ENCODE measurements at regions not wholly inside any gene's neighbourhood (a gene's known extent, or its start where the extent isn't known, plus 50 kb on each side); places are given as distances from the start of the nearest gene placed in this dataset.

GRCh38 chr15:97456521-97457202 is 503.8 kb upstream of the ARRDC4 start:
- no peak for DNase-seq

- DNase-seq = no peak
Measured at GRCh38 chr15:97457203-97457847, 503.2 kb upstream of the ARRDC4 start.

DNA sequence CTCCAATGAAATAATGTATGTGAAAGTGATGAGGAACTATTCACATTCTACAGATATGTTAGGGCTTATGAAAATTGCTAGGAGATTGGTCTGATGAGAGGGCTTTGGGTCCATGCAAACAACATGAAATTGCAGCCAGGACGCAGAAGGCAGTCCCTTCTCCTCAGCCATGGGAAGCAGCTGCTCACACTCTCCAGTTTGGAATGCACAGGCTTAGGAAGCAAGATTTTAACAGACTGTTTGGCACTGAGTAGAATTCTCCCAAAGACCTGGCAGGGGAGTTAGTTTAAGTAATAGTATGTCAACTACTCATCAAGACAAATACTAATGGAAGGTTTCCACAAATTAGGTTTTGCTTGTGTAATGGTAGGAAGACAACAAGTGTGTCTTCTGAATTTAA is 500.7 kb upstream of the ARRDC4 start:
- no peak for DNase-seq

DNA sequence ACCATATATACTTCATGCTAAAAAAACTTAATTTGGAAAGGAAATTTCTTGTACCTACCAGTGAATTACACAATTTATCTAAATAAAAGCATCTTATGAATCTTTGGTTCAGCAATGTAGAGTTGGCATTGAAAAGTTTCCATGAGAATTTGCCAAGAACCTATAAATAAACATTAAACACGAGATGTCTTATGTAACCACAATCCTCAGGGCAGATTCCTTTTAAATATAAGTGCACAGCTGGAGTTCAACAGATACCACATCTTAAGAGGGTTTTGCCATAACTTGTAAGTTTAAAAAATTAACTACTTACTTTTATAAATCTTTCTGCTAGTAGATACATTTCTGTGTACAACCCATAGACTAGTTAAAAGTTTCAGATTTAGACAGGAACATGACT is 499.3 kb upstream of the ARRDC4 start:
- no peak for DNase-seq

DNA sequence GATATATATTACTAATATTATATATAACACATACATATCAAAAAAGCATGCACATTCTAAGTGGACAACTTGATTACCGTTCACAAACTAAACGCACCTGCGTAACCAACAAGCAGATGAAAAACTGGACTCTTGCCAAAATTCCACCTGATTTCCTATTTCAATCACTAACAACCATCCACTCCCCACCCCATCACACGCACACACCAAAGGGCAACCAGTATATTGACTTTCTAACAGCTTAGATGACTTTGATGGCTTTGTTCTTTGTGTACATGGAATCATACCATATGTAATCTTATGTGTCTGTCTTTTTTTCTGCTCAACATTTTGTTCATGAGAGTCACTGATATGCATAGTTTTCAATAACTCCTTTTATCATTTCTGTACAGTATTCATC is 496.8 kb upstream of the ARRDC4 start:
- DNase-seq = no peak

DNA sequence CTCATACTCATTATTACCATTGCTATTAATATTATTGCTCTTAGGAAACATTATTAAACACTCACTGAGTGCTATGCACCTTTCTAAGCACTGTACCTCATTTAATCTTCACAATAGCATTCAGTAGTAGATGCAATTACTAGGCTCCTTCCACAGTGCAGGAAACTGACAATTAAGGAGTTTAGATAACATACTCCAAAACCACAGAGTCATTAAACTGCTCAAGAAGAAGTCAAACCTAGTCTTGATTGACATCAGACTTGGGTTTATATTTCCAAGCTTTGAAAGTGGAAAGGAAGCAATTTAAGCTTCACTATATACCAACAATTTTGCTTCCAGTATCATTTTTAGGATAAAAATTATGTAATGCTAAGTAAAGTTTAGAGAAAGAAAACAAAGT is 490.1 kb upstream of the ARRDC4 start:
- DNase-seq = no peak

GRCh38 chr15:97473627-97474026 is 486.9 kb upstream of the ARRDC4 start:
- no peak for DNase-seq

DNA sequence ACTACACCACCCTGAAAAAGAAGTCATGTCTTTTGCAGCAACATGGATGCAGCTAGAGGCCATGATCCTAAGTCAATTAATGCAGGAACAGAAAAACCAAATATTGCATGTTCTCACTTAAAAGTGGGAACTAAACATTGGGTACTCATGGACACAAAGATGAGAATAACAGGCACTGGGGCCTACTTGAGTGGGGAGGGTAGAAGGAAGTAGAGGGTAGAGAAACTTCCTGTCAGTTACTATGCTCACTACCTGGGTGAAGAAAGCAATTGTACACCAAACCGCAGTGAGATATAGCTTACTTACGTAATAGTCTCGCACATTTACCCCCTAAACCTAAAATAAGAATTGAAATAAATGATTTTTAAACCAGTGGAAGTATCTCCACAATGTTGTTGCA is 480.5 kb upstream of the ARRDC4 start:
- DNase-seq = no peak

DNA sequence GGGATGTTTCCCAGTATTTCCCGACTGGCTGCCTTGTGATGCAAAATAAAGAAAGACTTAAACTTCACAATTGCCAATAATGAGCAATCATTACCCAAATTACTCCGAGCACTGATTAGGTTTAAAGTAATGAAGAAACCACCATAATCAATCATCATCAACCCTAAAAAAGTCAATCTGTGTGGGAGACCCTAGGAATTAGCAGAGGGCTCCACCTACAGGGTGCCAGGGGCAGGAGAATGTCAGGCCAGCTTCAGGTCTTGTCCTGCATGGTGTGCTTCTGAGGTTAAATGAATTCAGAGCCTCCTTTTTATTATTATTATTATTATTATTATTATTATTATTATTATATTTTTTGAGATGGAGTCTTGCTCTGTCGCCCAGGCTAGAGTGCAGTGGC is 478.0 kb upstream of the ARRDC4 start:
- no peak for DNase-seq

DNA sequence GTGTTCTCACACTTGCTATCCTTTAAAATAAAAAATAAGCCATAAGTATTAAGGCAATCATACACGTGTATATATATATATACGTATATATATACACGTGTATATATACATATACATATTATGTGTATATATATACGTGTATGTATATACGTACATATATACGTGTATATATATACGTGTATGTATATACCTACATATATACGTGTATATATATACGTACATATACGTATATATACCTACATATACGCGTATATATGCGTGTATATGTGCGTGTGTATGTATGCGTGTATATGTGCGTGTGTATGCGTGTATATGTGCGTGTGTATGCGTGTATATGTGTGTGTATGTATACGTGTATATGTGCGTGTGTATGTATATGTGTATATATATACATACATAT is 477.3 kb upstream of the ARRDC4 start:
- no peak for DNase-seq

DNA sequence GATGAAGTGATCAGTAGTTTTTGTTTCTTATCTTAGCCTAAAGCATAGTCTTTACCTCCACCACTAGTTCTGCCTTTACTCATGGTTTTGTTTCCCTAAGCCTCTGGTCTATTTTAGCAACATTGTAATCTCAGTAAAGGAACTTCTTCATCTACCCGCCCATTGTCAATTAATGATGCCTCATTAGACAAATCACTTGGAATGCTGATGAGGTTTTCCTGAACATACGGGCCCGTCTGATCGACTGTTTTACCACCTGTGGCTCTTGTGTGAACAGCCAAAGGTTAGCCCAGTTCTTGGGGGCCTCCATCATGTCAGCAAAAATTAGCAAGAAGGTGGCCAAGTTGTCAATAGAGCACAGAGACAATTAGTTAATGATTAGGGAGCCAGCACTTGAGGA is 470.1 kb upstream of the ARRDC4 start:
- DNase-seq = no peak

GRCh38 chr15:97501291-97501690 is 459.2 kb upstream of the ARRDC4 start:
- DNase-seq = no peak

GRCh38 chr15:97502038-97502437 is 458.5 kb upstream of the ARRDC4 start:
- DNase-seq = no peak

DNA sequence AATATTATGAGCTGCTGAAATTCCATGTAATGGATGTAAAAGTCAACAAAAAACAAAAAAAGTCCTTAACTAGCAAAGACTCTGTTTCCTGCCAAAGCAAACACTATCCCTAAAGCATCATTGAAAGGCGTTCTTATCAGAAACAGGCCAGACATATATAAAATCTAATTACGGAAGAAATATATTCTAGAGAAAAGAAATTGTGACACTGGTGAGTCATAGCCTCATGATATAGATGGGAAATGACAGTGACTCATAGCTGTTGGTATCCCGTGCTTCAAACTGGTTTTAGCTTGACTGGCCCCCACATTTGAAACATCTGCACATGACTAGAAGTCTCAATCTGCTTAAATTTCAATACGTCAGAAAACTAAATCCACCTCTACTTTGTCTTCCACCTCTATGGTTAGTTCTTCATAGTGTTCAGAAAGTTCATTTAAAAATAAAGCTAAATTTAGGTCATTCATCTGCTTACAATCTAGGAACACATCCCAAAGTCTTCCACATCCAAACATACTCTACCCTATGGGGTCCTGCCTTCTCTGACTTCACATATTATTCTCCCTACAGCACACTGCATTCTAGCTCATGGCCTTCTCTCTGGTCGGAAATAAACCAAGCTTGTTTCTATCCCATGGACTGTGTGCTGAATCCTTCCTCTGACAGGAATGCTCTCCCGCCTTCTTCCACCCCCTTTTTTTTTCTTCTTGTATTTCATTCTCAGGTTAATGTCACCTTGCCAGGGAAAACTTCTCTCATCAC is 456.3 kb upstream of the ARRDC4 start:
- DNase-seq = no peak

DNA sequence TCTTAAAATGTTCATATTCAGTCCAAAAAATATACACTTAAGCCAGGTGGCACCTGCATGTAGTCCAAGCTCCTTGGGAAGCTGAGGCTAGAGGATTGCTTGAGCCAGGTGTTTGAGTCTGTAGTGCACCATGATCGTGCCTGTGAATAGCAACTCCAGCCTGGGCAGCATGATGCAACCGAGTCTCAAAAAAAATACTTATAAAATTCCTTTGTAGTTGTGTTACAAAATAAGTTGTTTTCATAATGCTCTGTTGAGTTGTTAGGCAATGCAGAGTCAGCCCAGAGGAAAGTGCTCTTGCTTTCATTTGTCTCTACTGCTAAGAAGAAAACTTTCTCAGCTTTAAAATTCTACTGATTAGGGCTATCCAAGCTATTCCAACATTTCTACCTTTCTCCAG is 442.8 kb upstream of the ARRDC4 start:
- DNase-seq = no peak

DNA sequence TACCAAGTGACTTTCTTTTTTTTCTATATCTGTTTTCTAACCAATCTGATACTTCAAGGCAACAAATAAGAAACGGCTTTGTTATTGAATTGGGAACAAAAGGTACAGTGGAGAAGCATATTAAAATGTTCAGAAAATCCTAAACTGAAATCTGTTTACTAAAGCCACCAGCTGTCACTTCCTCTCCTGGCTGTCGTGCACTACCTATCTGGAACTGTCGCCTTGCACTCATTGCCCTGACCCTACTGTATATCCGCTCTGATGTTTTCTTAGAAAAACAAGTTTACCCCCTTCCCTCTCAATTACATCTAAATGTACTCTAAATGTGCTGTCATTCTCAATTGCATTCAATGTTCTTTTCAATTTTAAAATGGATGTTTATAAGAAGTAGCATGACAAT is 439.8 kb upstream of the ARRDC4 start:
- no peak for DNase-seq

DNA sequence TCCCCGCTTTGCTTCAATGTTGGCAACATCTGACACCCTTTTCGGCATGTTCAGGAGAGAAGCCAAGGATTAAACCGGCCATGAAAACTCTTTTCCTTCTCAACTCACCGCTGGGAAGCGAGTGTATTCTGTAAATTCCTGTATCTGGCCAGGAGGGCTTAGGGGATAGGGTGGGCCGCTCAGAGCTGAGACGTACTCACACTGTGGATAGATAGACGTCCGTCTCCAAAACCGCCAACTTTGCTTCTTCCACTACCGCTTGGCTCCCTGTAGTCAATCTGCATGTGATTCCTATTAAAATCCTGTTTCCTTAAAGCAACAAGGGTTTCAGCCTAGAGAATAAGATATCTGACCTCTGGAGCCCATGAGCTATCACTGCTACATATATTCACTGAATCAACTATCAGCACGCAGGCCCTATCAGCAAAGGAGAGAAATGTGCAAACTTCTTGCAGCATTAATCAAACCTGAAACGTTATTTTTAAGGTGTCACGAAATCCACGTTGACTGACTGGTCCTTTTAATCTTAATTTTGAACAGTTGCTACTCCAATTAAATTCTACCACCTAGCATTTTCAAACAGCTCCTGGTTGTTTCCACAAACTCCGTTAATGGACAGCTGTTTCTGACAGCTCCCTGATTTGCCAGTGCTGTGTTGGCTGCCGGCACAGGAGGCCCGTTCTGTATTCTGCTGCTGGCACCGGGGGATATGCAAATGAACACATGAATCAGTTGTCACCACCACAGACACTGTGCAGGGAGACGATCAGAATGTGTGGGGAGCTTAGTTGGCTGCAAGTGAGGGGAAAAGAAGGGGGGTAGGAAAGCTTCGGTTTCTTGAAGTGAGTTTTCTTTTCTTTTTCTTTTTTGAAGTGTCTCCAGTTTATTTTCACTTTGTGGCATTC is 438.9 kb upstream of the ARRDC4 start:
- DNase-seq = peak; percentile 51

DNA sequence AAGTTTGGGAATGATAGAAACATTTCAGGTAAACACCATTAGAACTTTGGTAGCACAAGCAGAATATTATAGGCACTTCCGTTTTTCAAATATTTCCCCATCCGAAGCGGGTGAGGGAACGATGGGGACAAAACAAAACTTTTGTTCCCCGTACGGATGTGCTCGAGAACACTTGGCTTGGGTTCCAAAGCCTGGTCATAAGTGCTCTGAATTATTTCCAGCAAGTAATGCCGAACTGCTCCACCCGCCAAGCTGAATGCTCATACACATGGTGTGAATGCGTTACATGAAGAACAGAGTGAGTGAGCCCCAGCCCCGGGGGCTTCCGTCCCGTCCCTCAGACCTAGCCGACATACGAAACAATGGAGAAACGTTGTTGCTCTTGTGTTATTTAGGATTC is 438.2 kb upstream of the ARRDC4 start:
- peak; percentile 49 for DNase-seq

DNA sequence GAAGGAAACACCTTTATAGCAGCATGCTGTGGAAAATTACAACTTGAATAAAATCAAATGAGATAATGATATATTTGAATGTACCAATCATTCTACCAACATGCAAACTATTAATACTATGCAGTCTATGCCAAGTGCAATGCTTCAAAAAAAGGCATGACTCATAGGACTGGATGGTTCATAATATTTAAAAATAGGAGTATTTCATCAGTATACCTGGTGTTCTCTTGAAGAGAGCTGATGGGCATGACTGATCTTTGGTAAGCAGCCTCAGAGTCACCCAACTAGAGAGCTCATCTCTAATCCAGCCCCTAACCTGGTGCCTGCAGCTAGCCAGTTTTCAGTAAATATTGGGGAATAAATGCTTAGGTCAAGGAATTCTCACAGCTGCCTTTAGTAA is 434.7 kb upstream of the ARRDC4 start:
- DNase-seq = no peak

DNA sequence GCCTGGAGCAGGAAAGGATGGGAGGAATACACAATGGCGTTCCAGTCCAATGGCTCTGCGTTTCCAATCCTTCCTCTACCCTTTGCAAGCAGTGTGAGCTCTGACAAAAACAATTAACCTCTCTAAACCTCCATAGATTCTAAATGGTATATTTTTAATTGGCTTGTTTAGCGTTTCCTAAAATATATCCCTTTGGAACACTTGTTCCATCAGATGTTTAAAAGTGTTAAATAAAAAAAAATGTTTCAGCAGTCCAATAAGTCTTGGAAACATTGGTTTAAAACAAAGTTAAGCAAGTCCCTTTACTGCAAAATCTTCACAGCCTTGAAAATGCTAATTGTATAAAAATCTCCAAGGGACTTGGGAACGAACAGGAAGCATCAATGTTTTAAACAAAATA is 432.3 kb upstream of the ARRDC4 start:
- DNase-seq = no peak

GRCh38 chr15:97545799-97546198 is 414.7 kb upstream of the ARRDC4 start:
- DNase-seq = no peak

DNA sequence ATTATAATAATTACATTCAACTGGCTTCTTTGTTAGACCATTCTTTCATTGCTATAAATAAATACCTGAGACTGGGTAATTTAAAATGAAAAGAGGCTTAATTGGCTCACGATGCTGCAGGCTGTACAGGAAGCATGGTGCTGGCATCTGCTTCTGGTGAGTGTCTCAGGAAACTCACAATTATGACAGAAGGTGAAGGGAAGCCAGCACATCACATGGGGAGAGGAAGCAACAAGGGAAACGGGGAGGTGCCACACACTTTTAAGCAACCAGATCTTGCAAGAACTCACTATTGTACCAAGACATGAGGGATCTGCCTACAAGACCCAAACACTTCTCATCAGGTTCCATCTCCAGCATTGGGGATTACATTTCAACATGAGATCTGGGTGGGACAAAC is 413.1 kb upstream of the ARRDC4 start:
- DNase-seq = no peak

DNA sequence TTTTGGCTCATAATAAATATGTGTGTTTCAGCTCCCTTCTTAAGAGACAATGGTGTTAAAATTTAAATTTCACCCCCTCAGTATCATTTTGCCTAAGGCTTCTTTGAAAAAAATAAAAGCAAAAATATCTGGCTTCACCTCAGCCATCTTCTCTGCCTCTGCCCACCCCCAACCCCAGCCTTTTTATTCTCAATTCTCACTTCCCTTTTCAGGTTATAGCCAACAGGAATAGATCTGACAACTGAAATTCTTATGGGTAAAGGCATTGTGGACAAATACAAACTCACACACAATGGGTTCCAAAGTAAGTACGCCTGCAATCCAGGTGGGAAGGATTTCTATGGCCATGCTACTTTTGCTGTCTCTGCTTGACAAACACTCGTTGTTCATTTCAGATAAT is 399.0 kb upstream of the ARRDC4 start:
- no peak for DNase-seq
